ENCODE measurements at regions not wholly inside any gene's neighbourhood (a gene's known extent, or its start where the extent isn't known, plus 50 kb on each side); places are given as distances from the start of the nearest gene placed in this dataset.
"Not testable (repeated sequence)": the region's sequence is repeated elsewhere in the genome, so short reads cannot be mapped to it uniquely, and the experiment has no call there.

GRCh38 chr2:88996588-88996987, 305.1 kb downstream of the RPIA start:
- not testable (repeated sequence) for TF ChIP-seq CTCF (IDR thresholded peaks at IDR 0.05); POLR2AphosphoS5 (IDR thresholded peaks at IDR 0.05); POLR2A (IDR thresholded peaks at IDR 0.05; ENCODE audit: low read depth)
